Smooth muscle cell (in vitro differentiated cells): ENCODE measurements at regions not wholly inside any gene's neighbourhood (a gene's known extent, or its start where the extent isn't known, plus 50 kb on each side); places are given as distances from the start of the nearest gene placed in this dataset.
"Not testable (repeated sequence)": the region's sequence is repeated elsewhere in the genome, so short reads cannot be mapped to it uniquely, and the experiment has no call there.

Experiments used
- DNase-seq: peaks from one replicate; lab custom pipeline; 2025; ENCODE audit not compliant: unreplicated experiment; lab: John Stamatoyannopoulos, UW
- H2AFZ ChIP-seq: fragments of 200-600 bp; sonication (generic); 2 replicates; pipeline ENCODE4 v1.6.0; 2016; ENCODE audit warnings: antibody characterized with exemption, low read depth, mild to moderate bottlenecking
- H3F3A ChIP-seq: fragments of 200-600 bp; sonication (generic); 2 replicates; pipeline ENCODE4 v1.6.0; 2017; ENCODE audit warnings: antibody characterized with exemption, low read depth
- H3K27ac ChIP-seq: fragments of 200-600 bp; sonication (generic); 2 replicates; pipeline ENCODE4 v1.5.1; 2016; ENCODE audit warnings: low read depth, mild to moderate bottlenecking
- H3K27me3 ChIP-seq: fragments of 200-600 bp; sonication (generic); 2 replicates; pipeline ENCODE4 v1.6.1; 2016; ENCODE audit warnings: low read depth, mild to moderate bottlenecking
- H3K36me3 ChIP-seq: fragments of 200-600 bp; sonication (generic); 2 replicates; pipeline ENCODE4 v1.5.1; 2016; ENCODE audit warnings: low read depth
- H3K4me1 ChIP-seq: fragments of 200-600 bp; sonication (generic); 2 replicates; pipeline ENCODE4 v1.5.1; 2016; ENCODE audit warnings: low read depth
- H3K4me2 ChIP-seq: fragments of 200-600 bp; sonication (generic); 2 replicates; pipeline ENCODE4 v1.6.0; 2016; ENCODE audit warnings: mild to moderate bottlenecking
- H3K4me3 ChIP-seq: fragments of 200-600 bp; sonication (generic); 2 replicates; pipeline ENCODE4 v1.5.1; 2016; ENCODE audit warnings: mild to moderate bottlenecking
- H3K79me2 ChIP-seq: fragments of 200-600 bp; sonication (generic); 2 replicates; pipeline ENCODE4 v1.6.0; 2016; ENCODE audit warnings: low read depth, mild to moderate bottlenecking
- H3K9ac ChIP-seq: fragments of 200-600 bp; sonication (generic); 2 replicates; pipeline ENCODE4 v1.6.0; 2016; ENCODE audit warnings: low read depth
- H3K9me3 ChIP-seq: fragments of 200-600 bp; sonication (generic); replicated peaks from 2 replicates; pipeline ENCODE4 v1.5.1; 2016; ENCODE audit warnings: low read depth
- H4K20me1 ChIP-seq: fragments of 200-600 bp; sonication (generic); 2 replicates; pipeline ENCODE4 v1.6.0; 2016; ENCODE audit warnings: low read depth
- WGBS: methylation state at CpG from one replicate; pipeline ENCODE4 v1.1.7; 2016; ENCODE audit warnings: low lambda C conversion rate; 5-methylcytosine and 5-hydroxymethylcytosine counted together
- TF ChIP-seq, protein P1 (sequence below): fragments of 200-600 bp; sonication (generic); IDR thresholded peaks from 2 replicates; pipeline ENCODE4 v1.5.1; 2017; ENCODE audit warnings: borderline replicate concordance, mild to moderate bottlenecking, antibody characterized with exemption; ENCODE audit not compliant: insufficient read depth, poor library complexity, severe bottlenecking

DNA sequence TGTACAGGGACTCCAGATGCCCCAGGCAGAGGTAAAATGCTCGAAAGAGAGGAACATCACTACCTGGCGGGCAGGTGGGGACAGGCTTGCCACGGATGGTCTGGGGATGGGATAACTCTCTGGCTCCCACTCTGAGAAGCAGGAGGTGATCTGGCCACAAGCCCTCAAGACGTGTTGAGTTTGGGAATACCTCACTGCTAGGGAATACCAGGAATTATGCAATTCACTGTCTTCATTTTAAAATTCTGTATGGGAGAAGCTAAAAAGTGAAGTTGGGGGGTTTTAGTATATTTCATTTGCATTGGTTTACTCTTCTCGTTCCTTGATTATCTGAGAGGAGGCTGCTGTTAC is 510.4 kb downstream of the CCDC171 start:
- H3K27ac ChIP-seq, result no peak overlapping the region
- WGBS, result 86% methylated on average over 5 of the region's 5 CpGs
- TF ChIP-seq, protein P1, sequence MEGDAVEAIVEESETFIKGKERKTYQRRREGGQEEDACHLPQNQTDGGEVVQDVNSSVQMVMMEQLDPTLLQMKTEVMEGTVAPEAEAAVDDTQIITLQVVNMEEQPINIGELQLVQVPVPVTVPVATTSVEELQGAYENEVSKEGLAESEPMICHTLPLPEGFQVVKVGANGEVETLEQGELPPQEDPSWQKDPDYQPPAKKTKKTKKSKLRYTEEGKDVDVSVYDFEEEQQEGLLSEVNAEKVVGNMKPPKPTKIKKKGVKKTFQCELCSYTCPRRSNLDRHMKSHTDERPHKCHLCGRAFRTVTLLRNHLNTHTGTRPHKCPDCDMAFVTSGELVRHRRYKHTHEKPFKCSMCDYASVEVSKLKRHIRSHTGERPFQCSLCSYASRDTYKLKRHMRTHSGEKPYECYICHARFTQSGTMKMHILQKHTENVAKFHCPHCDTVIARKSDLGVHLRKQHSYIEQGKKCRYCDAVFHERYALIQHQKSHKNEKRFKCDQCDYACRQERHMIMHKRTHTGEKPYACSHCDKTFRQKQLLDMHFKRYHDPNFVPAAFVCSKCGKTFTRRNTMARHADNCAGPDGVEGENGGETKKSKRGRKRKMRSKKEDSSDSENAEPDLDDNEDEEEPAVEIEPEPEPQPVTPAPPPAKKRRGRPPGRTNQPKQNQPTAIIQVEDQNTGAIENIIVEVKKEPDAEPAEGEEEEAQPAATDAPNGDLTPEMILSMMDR, result no peak
- H3F3A ChIP-seq, result peaks cover 2% of the 10 kb centered on the region
- no peaks in the 10 kb centered on the region for H3K4me1 ChIP-seq
- no peak overlapping the region for H3K9ac ChIP-seq
- H3K36me3 ChIP-seq, result no peaks in the 10 kb centered on the region
- H3K4me2 ChIP-seq, result no peak overlapping the region
- no peak overlapping the region for H3K4me3 ChIP-seq
- no peaks in the 10 kb centered on the region for H3K27me3 ChIP-seq
- H2AFZ ChIP-seq, result no peak overlapping the region
- DNase-seq, result no peak
- H3K79me2 ChIP-seq, result no peaks in the 10 kb centered on the region
- no peaks in the 10 kb centered on the region for H3K9me3 ChIP-seq
- H4K20me1 ChIP-seq, result no peaks in the 10 kb centered on the region

DNA sequence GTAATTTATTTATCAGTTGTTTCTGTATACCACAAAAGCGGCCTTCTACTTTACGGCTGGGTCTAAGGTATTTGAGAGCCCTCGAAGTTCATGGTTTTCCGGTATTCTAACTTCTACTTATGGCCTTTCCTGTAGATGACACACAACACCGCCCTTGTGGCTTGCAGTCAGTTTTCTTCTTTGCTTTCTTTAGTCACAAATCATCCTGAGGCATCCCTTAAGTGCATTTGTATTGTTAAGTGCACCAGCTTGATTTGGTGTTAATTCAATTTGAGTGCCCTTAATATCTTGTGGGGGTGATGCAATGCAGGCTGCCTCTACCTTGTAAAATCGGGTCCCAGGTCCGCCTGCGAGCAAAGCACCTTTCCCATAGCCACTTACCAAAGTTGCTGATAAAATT is 511.9 kb downstream of the CCDC171 start:
- no peaks in the 10 kb centered on the region for H3K36me3 ChIP-seq
- H3K4me2 ChIP-seq, result no peak overlapping the region
- DNase-seq, result no peak
- no peaks in the 10 kb centered on the region for H3F3A ChIP-seq
- no peaks in the 10 kb centered on the region for H3K27me3 ChIP-seq
- H3K79me2 ChIP-seq, result no peaks in the 10 kb centered on the region
- no peak overlapping the region for H3K9ac ChIP-seq
- TF ChIP-seq, protein P1, result no peak
- no peak overlapping the region for H2AFZ ChIP-seq
- 88% methylated on average over 8 of the region's 8 CpGs for WGBS
- peaks cover 1% of the 10 kb centered on the region for H3K4me1 ChIP-seq
- H3K9me3 ChIP-seq, result no peaks in the 10 kb centered on the region
- no peak overlapping the region for H3K4me3 ChIP-seq
- H4K20me1 ChIP-seq, result no peaks in the 10 kb centered on the region
- no peak overlapping the region for H3K27ac ChIP-seq

DNA sequence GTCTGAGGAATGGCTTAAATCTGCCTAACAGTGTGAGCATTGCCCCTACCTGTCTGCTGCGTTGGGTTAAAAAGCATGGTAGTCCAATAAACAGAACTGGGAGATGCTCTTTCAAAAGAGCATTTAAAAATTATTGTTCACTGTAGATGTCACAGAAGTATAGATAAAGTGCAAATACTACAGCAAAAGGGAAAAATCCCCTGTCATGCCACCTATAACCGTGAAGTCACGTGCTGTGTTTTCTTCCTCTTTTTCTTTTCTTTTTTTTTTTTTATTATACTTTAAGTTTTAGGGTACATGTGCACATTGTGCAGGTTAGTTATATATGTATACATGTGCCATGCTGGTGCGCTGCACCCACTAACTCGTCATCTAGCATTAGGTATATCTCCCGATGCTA is 513.4 kb downstream of the CCDC171 start:
- WGBS, result 98% methylated on average over 3 of the region's 6 CpGs
- not testable (repeated sequence) for H3K4me1 ChIP-seq, H3K79me2 ChIP-seq, H4K20me1 ChIP-seq, H3K4me3 ChIP-seq, H3K9ac ChIP-seq, H2AFZ ChIP-seq, H3K4me2 ChIP-seq, H3K36me3 ChIP-seq, H3F3A ChIP-seq, H3K27ac ChIP-seq, H3K27me3 ChIP-seq, H3K9me3 ChIP-seq, DNase-seq

DNA sequence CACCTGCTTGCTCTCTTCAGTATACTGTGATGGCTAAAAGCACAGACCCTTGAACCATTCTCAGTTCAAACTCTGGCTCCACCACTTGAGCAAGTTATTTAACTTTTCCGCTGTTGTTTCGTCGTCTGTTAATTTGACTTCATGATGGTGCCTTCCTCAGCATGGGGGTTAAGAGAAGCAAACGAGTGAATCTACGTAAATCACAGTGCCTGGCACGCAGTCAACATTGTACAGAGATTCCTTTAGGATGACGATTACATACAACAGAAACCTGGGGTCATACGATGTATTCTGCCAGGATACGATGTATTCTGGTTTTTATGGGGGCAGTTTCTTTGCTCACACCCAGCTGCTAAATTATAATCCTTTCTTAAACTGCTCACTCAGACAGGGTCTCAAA is 515.6 kb downstream of the CCDC171 start:
- 92% methylated on average over 9 of the region's 9 CpGs for WGBS
- Histone ChIP-seq H3K36me3 (no peaks in the 10 kb centered on the region), H3K79me2 (no peaks in the 10 kb centered on the region), H3K27me3 (no peaks in the 10 kb centered on the region), H3K27ac (no peak overlapping the region), H3K9ac (no peak overlapping the region), H4K20me1 (no peaks in the 10 kb centered on the region), H3K4me1 (peaks cover 7% of the 10 kb centered on the region), H3F3A (no peaks in the 10 kb centered on the region), H2AFZ (no peak overlapping the region), H3K4me2 (no peak overlapping the region), H3K4me3 (no peak overlapping the region), H3K9me3 (no peaks in the 10 kb centered on the region)
- DNase-seq, result no peak
- TF ChIP-seq, protein P1, result no peak
